SHP77 (cell line): ENCODE measurements at regions not wholly inside any gene's neighbourhood (a gene's known extent, or its start where the extent isn't known, plus 50 kb on each side); places are given as distances from the start of the nearest gene placed in this dataset.

ENCODE experiments used
- DNase-seq, 2 experiments: peaks; one replicate each; lab custom pipeline; 2025; lab: John Stamatoyannopoulos, UW

GRCh38 chr14:103206836-103207387 is 83.7 kb downstream of the TNFAIP2 start:
- no peak for DNase-seq

GRCh38 chr14:103207388-103208072 is 84.3 kb downstream of the TNFAIP2 start:
- no peak for DNase-seq

- no peak for DNase-seq
These were observed 85.8 kb downstream of the TNFAIP2 start for GRCh38 chr14:103209054-103209453.

- no peak for DNase-seq
These were observed 86.2 kb downstream of the TNFAIP2 start for GRCh38 chr14:103209506-103209905.

- no peak for DNase-seq
These were observed 90.1 kb downstream of the TNFAIP2 start for GRCh38 chr14:103213331-103213730.

- no peak for DNase-seq
These were observed 91.2 kb downstream of the TNFAIP2 start for GRCh38 chr14:103214461-103214958.

GRCh38 chr14:103216399-103216798 is 93.1 kb downstream of the TNFAIP2 start:
- DNase-seq: no peak

GRCh38 chr14:103216857-103217256 is 93.6 kb downstream of the TNFAIP2 start:
- no peak for DNase-seq

GRCh38 chr14:103217538-103217937 is 94.3 kb downstream of the TNFAIP2 start:
- no peak for DNase-seq

- no peak for DNase-seq
These were observed 97.1 kb downstream of the TNFAIP2 start for GRCh38 chr14:103220134-103220981.

GRCh38 chr14:103220982-103221641 is 97.9 kb downstream of the TNFAIP2 start:
- DNase-seq: no peak

- DNase-seq: no peak
These were observed 98.6 kb downstream of the TNFAIP2 start for GRCh38 chr14:103221781-103222358.

GRCh38 chr14:103223818-103224352 is 100.6 kb downstream of the TNFAIP2 start:
- no peak for DNase-seq

- DNase-seq: no peak
These were observed 101.8 kb downstream of the TNFAIP2 start for GRCh38 chr14:103225062-103225461.

- DNase-seq: no peak
These were observed 102.2 kb downstream of the TNFAIP2 start for GRCh38 chr14:103225476-103225875.

- no peak for DNase-seq
These were observed 104.0 kb downstream of the TNFAIP2 start for GRCh38 chr14:103227094-103227768.

GRCh38 chr14:103228076-103228806 is 105.0 kb downstream of the TNFAIP2 start:
- no peak for DNase-seq

- DNase-seq: no peak
These were observed 105.2 kb upstream of the EIF5 start for GRCh38 chr14:103228866-103229265.

- DNase-seq: no peak
These were observed 104.0 kb upstream of the EIF5 start for GRCh38 chr14:103230021-103230420.

- no peak for DNase-seq
These were observed 103.2 kb upstream of the EIF5 start for GRCh38 chr14:103230658-103231334.
